ENCODE measurements at regions not wholly inside any gene's neighbourhood (a gene's known extent, or its start where the extent isn't known, plus 50 kb on each side); places are given as distances from the start of the nearest gene placed in this dataset.

DNA sequence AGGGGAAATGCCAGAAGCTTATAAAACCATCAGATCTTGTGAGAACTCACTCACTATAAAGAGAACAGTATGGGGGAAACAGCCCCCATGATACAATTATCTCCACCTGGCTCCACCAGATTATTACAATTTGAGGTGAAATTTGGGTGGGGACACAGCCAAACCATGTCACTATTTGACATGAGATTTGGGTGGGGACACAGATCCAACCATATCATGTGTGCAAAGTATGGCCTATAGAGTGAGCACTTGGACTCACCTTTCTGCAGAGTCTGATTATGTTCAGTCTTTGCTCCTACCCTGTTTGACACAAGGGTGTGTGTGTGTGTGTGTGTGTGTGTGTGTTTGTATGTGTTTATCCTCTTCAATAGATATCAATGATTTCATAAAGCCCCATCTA, 287.5 kb downstream of the ZNF536 start:
- DNase-seq (ENCODE audit: low read depth, low spot score), result no peak
- no peaks in the 10 kb centered on the region for H3K4me1 ChIP-seq (ENCODE audit: control insufficient read depth, insufficient read depth, low read length)
- H3K9me3 ChIP-seq (ENCODE audit: control insufficient read depth, insufficient read depth, low read depth, low read length), result no peaks in the 10 kb centered on the region
- intact Hi-C loops (cut with micrococcal nuclease; ENCODE audit: unreplicated experiment) (loop anchor here (10.0 kb wide), 1 partner anchor 925 kb away; no protein-coding TSS in a partner anchor), in situ Hi-C loops (cut with HindIII; ENCODE audit: low pct_unique_long_range_greater_than_20kb, low sequenced_read_pairs) (no loop called here)
- ATAC-seq, result no peak
- CTCF ChIA-PET, result no interaction called here
- peaks cover 30% of the 10 kb centered on the region for H3K27me3 ChIP-seq (ENCODE audit: control insufficient read depth, insufficient read depth, low read length)
- H3K27ac ChIP-seq (ENCODE audit: low read length), result no peak overlapping the region
- H3K36me3 ChIP-seq (ENCODE audit: control insufficient read depth, insufficient read depth, low read length), result no peaks in the 10 kb centered on the region
- POLR2A ChIA-PET, result no interaction called here
- H3K4me3 ChIP-seq (ENCODE audit: low read depth in 2 of 2, low read length in 2 of 2), result no peak overlapping the region
- TF ChIP-seq POLR2AphosphoS5 (IDR thresholded peaks at IDR 0.05; ENCODE audit: low read depth, low read length) (no peak), REST (IDR thresholded peaks at IDR 0.05; ENCODE audit: insufficient read depth in 1 of 2, low read depth in 2 of 2, low read length in 1 of 2) (no peak), SIN3A (IDR thresholded peaks at IDR 0.05; ENCODE audit: borderline replicate concordance, insufficient read depth, low read depth, low read length) (no peak), TCF7L2 (IDR thresholded peaks at IDR 0.05; ENCODE audit: low read depth, low read length) (no peak)
- TF ChIP-seq, protein P1, sequence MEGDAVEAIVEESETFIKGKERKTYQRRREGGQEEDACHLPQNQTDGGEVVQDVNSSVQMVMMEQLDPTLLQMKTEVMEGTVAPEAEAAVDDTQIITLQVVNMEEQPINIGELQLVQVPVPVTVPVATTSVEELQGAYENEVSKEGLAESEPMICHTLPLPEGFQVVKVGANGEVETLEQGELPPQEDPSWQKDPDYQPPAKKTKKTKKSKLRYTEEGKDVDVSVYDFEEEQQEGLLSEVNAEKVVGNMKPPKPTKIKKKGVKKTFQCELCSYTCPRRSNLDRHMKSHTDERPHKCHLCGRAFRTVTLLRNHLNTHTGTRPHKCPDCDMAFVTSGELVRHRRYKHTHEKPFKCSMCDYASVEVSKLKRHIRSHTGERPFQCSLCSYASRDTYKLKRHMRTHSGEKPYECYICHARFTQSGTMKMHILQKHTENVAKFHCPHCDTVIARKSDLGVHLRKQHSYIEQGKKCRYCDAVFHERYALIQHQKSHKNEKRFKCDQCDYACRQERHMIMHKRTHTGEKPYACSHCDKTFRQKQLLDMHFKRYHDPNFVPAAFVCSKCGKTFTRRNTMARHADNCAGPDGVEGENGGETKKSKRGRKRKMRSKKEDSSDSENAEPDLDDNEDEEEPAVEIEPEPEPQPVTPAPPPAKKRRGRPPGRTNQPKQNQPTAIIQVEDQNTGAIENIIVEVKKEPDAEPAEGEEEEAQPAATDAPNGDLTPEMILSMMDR (IDR thresholded peaks at IDR 0.05), result no peak
- BruUV-seq (replicated peaks), result no TSS peak

GRCh38 chr19:30656520-30657100, 284.4 kb downstream of the ZNF536 start:
- no TSS peak for BruUV-seq (replicated peaks)
- Histone ChIP-seq H3K27me3 (ENCODE audit: control insufficient read depth, insufficient read depth, low read length) (peaks cover 23% of the 10 kb centered on the region), H3K4me1 (ENCODE audit: control insufficient read depth, insufficient read depth, low read length) (no peaks in the 10 kb centered on the region), H3K36me3 (ENCODE audit: control insufficient read depth, insufficient read depth, low read length) (no peaks in the 10 kb centered on the region), H3K4me3 (ENCODE audit: low read depth in 2 of 2, low read length in 2 of 2) (no peak overlapping the region), H3K27ac (ENCODE audit: low read length) (no peak overlapping the region), H3K9me3 (ENCODE audit: control insufficient read depth, insufficient read depth, low read depth, low read length) (no peaks in the 10 kb centered on the region)
- ATAC-seq (no peak), DNase-seq (ENCODE audit: low read depth, low spot score) (no peak)
- ChIA-PET CTCF (interaction anchor here (0.6 kb wide), 1 partner anchor 1236 kb away, joined by 10 read pairs; no protein-coding TSS in a partner anchor), POLR2A (no interaction called here)
- intact Hi-C loops (cut with micrococcal nuclease; ENCODE audit: unreplicated experiment) (loop anchor here (10.0 kb wide), 1 partner anchor 922 kb away; no protein-coding TSS in a partner anchor), in situ Hi-C loops (cut with HindIII; ENCODE audit: low pct_unique_long_range_greater_than_20kb, low sequenced_read_pairs) (no loop called here)
- no peak for TF ChIP-seq POLR2AphosphoS5 (IDR thresholded peaks at IDR 0.05; ENCODE audit: low read depth, low read length)

DNA sequence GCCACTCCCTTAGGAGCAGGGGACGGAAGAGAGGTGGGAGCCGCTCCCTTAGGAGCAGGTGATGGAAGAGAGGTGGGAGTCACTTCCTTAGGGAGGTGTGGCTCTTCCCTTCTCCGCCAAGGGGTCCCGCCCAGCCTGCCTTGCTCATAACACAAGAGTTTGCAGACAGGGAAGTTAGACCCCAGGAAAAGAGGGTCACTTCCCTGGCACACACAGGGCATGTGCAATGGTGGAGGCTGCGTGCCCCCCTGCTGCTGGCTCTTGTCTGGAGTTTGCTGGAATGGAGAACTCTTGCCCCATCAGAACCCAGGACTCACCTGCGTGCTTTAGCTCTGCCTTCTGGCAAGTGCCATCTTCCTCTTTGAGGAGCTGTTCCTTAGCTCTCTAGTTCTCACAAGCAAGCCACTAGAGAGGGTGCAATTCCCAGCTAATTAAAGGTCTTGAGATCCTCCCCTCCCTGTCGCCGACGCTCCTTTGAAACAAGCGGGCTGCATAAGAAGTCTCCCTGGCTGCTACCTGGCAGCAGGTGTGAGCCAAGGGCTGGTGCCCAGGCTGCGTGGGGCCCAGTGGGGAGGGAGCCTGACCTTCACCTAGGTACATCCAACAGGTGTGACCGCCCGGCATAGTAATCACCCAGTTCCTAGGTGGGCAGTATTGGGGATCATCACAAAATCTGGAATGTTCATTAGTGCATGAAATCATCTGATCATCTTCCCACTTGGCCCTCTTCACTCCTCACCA, 281.6 kb downstream of the ZNF536 start:
- intact Hi-C loops (cut with micrococcal nuclease; ENCODE audit: unreplicated experiment), result loop anchor here (10.0 kb wide), 1 partner anchor 919 kb away; no protein-coding TSS in a partner anchor
- Histone ChIP-seq H3K4me3 (ENCODE audit: low read depth in 2 of 2, low read length in 2 of 2) (no peak overlapping the region), H3K9me3 (ENCODE audit: control insufficient read depth, insufficient read depth, low read depth, low read length) (no peaks in the 10 kb centered on the region), H3K27ac (ENCODE audit: low read length) (no peak overlapping the region), H3K27me3 (ENCODE audit: control insufficient read depth, insufficient read depth, low read length) (peaks cover 37% of the 10 kb centered on the region), H3K4me1 (ENCODE audit: control insufficient read depth, insufficient read depth, low read length) (no peaks in the 10 kb centered on the region), H3K36me3 (ENCODE audit: control insufficient read depth, insufficient read depth, low read length) (no peaks in the 10 kb centered on the region)
- ChIA-PET CTCF (no interaction called here), POLR2A (no interaction called here)
- TF ChIP-seq POLR2AphosphoS5 (IDR thresholded peaks at IDR 0.05; ENCODE audit: low read depth, low read length) (no peak), SIN3A (IDR thresholded peaks at IDR 0.05; ENCODE audit: borderline replicate concordance, insufficient read depth, low read depth, low read length) (no peak), REST (IDR thresholded peaks at IDR 0.05; ENCODE audit: insufficient read depth in 1 of 2, low read depth in 2 of 2, low read length in 1 of 2) (no peak), TCF7L2 (IDR thresholded peaks at IDR 0.05; ENCODE audit: low read depth, low read length) (no peak)
- TF ChIP-seq, protein P1 (IDR thresholded peaks at IDR 0.05), result no peak
- in situ Hi-C loops (cut with HindIII; ENCODE audit: low pct_unique_long_range_greater_than_20kb, low sequenced_read_pairs), result no loop called here
- BruUV-seq (replicated peaks), result no TSS peak
- no peak for DNase-seq (ENCODE audit: low read depth, low spot score)
- no peak for ATAC-seq

Measured in Panc1 (cell line).